ENCODE measurements at regions not wholly inside any gene's neighbourhood (a gene's known extent, or its start where the extent isn't known, plus 50 kb on each side); places are given as distances from the start of the nearest gene placed in this dataset.

GRCh38 chr4:3860061-3860912 is 94.1 kb downstream of the ADRA2C start:
- H3K4me3 ChIP-seq (replicated peaks; ENCODE audit: low read depth, low read length) = no peak overlapping the region
- no peak for DNase-seq (ENCODE audit: extremely low read depth, low read depth)
- TF ChIP-seq CTCF (IDR thresholded peaks at IDR 0.05; ENCODE audit: low read depth, low read length, missing control alignments) = no peak

GRCh38 chr4:3860913-3861636 is 94.9 kb downstream of the ADRA2C start:
- H3K4me3 ChIP-seq (replicated peaks; ENCODE audit: low read depth, low read length) = no peak overlapping the region
- no peak for TF ChIP-seq CTCF (IDR thresholded peaks at IDR 0.05; ENCODE audit: low read depth, low read length, missing control alignments)
- DNase-seq (ENCODE audit: extremely low read depth, low read depth) = no peak

GRCh38 chr4:3861720-3862639 is 95.8 kb downstream of the ADRA2C start:
- DNase-seq (ENCODE audit: extremely low read depth, low read depth) = no peak
- TF ChIP-seq CTCF (IDR thresholded peaks at IDR 0.05; ENCODE audit: low read depth, low read length, missing control alignments) = no peak
- no peak overlapping the region for H3K4me3 ChIP-seq (replicated peaks; ENCODE audit: low read depth, low read length)

GRCh38 chr4:3862640-3863420 is 96.6 kb downstream of the ADRA2C start:
- no peak for TF ChIP-seq CTCF (IDR thresholded peaks at IDR 0.05; ENCODE audit: low read depth, low read length, missing control alignments)
- no peak overlapping the region for H3K4me3 ChIP-seq (replicated peaks; ENCODE audit: low read depth, low read length)
- no peak for DNase-seq (ENCODE audit: extremely low read depth, low read depth)

- no peak overlapping the region for H3K4me3 ChIP-seq (replicated peaks; ENCODE audit: low read depth, low read length)
- TF ChIP-seq CTCF (IDR thresholded peaks at IDR 0.05; ENCODE audit: low read depth, low read length, missing control alignments) = no peak
- no peak for DNase-seq (ENCODE audit: extremely low read depth, low read depth)
Measured at GRCh38 chr4:3863841-3864741, 97.9 kb downstream of the ADRA2C start.
